Fibroblast of lung (primary cell): ENCODE measurements at regions not wholly inside any gene's neighbourhood (a gene's known extent, or its start where the extent isn't known, plus 50 kb on each side); places are given as distances from the start of the nearest gene placed in this dataset.

Experiments
- CTCF ChIP-seq, 2 donors: IDR thresholded peaks in 1 of 2; conservative IDR thresholded peaks in 1 of 2; 1 replicate in 1 of 2; 2 replicates in 1 of 2; pipeline ENCODE4 v1.5.1; 2011 to 2012; ENCODE audit warnings: low read length in 2 of 2, control low read depth in 1 of 2, inconsistent platforms in 1 of 2, low read depth in 1 of 2, mild to moderate bottlenecking in 1 of 2
- EZH2 ChIP-seq: IDR thresholded peaks from 2 replicates; pipeline ENCODE4 v1.5.1; 2012; ENCODE audit warnings: low read length, control low read depth, mild to moderate bottlenecking; ENCODE audit errors: missing control alignments

GRCh38 chr9:28249424-28249823, 676.1 kb upstream of the C9orf72 start:
- TF ChIP-seq CTCF (conservative IDR thresholded peaks at IDR 0.05 in 1 of 2, IDR thresholded peaks at IDR 0.05 in 1 of 2; ENCODE audit: low read depth in 1 of 2, low read length in 2 of 2) (no peak), EZH2 (no peak)
